ENCODE measurements at regions not wholly inside any gene's neighbourhood (a gene's known extent, or its start where the extent isn't known, plus 50 kb on each side); places are given as distances from the start of the nearest gene placed in this dataset.

DNA sequence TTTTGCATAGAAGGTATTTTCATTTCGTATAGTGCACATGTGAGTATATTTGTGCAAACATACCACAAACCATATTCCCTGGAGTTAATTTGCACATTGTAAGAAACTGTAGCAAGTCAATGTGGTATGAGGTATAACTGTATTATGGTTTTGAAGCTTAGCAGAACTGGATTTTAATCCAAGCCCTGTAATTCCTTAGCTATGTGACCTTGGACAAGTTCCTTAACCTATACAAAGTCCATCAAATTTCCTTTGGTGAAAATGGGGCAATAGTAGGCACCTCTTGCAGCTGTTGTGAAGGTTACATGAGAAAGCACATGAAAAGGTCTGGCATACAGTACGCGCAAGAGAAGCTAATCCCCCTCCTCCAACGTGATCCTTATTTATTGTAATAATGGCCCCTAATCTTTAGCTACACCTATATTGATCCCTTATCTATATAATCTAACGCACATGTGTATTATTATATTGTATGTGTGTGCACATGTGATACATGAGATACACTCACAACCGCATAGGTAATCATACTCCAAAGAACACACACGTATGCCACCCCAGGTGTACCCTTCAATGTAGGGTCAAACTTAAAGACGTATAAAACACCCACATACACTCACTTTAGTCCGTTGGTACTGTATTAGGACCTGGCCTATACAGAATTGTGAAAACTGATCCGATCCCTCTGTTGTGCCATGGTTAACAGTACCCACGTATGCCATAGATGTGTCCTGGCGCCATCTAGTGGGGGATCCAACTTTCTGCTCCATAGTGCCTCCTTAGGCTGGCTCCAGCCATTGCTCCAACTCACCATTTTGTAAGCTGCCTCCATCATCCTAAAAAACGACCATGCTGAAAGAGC is 402.9 kb upstream of the SLC14A2 start:
- peak; percentile 75 for DNase-seq (ENCODE audit: extremely low read depth, low read depth)
- no peak overlapping the region for H3K4me3 ChIP-seq (replicated peaks; ENCODE audit: low read depth, low read length)
- TF ChIP-seq, protein P1, sequence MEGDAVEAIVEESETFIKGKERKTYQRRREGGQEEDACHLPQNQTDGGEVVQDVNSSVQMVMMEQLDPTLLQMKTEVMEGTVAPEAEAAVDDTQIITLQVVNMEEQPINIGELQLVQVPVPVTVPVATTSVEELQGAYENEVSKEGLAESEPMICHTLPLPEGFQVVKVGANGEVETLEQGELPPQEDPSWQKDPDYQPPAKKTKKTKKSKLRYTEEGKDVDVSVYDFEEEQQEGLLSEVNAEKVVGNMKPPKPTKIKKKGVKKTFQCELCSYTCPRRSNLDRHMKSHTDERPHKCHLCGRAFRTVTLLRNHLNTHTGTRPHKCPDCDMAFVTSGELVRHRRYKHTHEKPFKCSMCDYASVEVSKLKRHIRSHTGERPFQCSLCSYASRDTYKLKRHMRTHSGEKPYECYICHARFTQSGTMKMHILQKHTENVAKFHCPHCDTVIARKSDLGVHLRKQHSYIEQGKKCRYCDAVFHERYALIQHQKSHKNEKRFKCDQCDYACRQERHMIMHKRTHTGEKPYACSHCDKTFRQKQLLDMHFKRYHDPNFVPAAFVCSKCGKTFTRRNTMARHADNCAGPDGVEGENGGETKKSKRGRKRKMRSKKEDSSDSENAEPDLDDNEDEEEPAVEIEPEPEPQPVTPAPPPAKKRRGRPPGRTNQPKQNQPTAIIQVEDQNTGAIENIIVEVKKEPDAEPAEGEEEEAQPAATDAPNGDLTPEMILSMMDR (IDR thresholded peaks at IDR 0.05; ENCODE audit: low read depth, low read length, missing control alignments) = peak; percentile 99

- DNase-seq (ENCODE audit: extremely low read depth, low read depth) = no peak
- TF ChIP-seq, protein P1 (IDR thresholded peaks at IDR 0.05; ENCODE audit: low read depth, low read length, missing control alignments) = no peak
- no peak overlapping the region for H3K4me3 ChIP-seq (replicated peaks; ENCODE audit: low read depth, low read length)
Observed at GRCh38 chr18:45213040-45213333, 402.3 kb upstream of the SLC14A2 start.

GRCh38 chr18:45218436-45218835 is 396.8 kb upstream of the SLC14A2 start:
- TF ChIP-seq, protein P1 (IDR thresholded peaks at IDR 0.05; ENCODE audit: low read depth, low read length, missing control alignments) = no peak
- DNase-seq (ENCODE audit: extremely low read depth, low read depth) = no peak
- H3K4me3 ChIP-seq (replicated peaks; ENCODE audit: low read depth, low read length) = no peak overlapping the region

- TF ChIP-seq, protein P1 (IDR thresholded peaks at IDR 0.05; ENCODE audit: low read depth, low read length, missing control alignments) = no peak
- DNase-seq (ENCODE audit: extremely low read depth, low read depth) = peak; percentile 9
Observed at GRCh38 chr18:45221363-45221762, 393.9 kb upstream of the SLC14A2 start.

GRCh38 chr18:45222180-45222579 is 393.1 kb upstream of the SLC14A2 start:
- DNase-seq (ENCODE audit: extremely low read depth, low read depth) = no peak
- TF ChIP-seq, protein P1 (IDR thresholded peaks at IDR 0.05; ENCODE audit: low read depth, low read length, missing control alignments) = no peak
- H3K4me3 ChIP-seq (replicated peaks; ENCODE audit: low read depth, low read length) = no peak overlapping the region

More at GRCh38 chr18:45221363-45221762, 393.9 kb upstream of the SLC14A2 start:
- no peak overlapping the region for H3K4me3 ChIP-seq (replicated peaks; ENCODE audit: low read depth, low read length)

GRCh38 chr18:45227001-45227742 is 388.1 kb upstream of the SLC14A2 start:
- DNase-seq (ENCODE audit: extremely low read depth, low read depth) = no peak
- TF ChIP-seq, protein P1 (IDR thresholded peaks at IDR 0.05; ENCODE audit: low read depth, low read length, missing control alignments) = no peak
- no peak overlapping the region for H3K4me3 ChIP-seq (replicated peaks; ENCODE audit: low read depth, low read length)
